HepG2 (cell line): ENCODE measurements at regions not wholly inside any gene's neighbourhood (a gene's known extent, or its start where the extent isn't known, plus 50 kb on each side); places are given as distances from the start of the nearest gene placed in this dataset.

Source experiments
- ATAC-seq: fragments of 200-7000 bp; cut with Tn5 transposase; 3 replicates; pipeline ENCODE4 v1.9.1; 2020; ENCODE audit warnings: mild to moderate bottlenecking, moderate library complexity
- BruUV-seq: library from RNA; stranded (reverse); fragments of 400-500 nt; replicated peaks from 2 replicates; lab custom pipeline; 2021; lab: Mats Ljungman, UMichigan
- CTCF ChIA-PET: fragments of 300-600 bp; formaldehyde crosslinking; extraction: SDS; loops from one replicate; lab custom pipeline; 2021; ENCODE audit warnings: low total read pairs, inconsistent platforms, low intra/inter-chr PET ratio; lab: Yijun Ruan, JAX
- POLR2A ChIA-PET: fragments of 350-600 bp; sonication (Branson Sonifier 250); formaldehyde crosslinking; loops from one replicate; lab custom pipeline; 2020; ENCODE audit warnings: antibody characterized with exemption, inconsistent platforms; lab: Yijun Ruan, JAX
- DNase-seq: peaks from one replicate; pipeline ENCODE4 v3.0.0-alpha.2; 2015; ENCODE audit warnings: low spot score
- FAIRE-seq: peaks from 3 replicates; lab custom pipeline; 2011; peaks lifted over from hg19 to GRCh38; lab: Jason Lieb, UNC
- H2AFZ ChIP-seq: one replicate; pipeline ENCODE4 v1.6.1; 2011; ENCODE audit warnings: low read length, inconsistent platforms
- H3K27ac ChIP-seq: fragments of 300-600 bp; 3 replicates; pipeline ENCODE4 v1.8.0; 2011; ENCODE audit warnings: mixed run types, mild to moderate bottlenecking, mixed read lengths, low read length, inconsistent platforms; ENCODE audit not compliant: insufficient read depth; ENCODE audit errors: extremely low read length
- H3K27me3 ChIP-seq, 2 experiments: fragments of 200-600 bp in 1 of 2; 2 replicates in 1 of 2; 3 replicates in 1 of 2; pipeline versions ENCODE4 v1.6.0 to v1.8.0; 2011; ENCODE audit warnings: low read length in 2 of 2, mild to moderate bottlenecking in 2 of 2, moderate library complexity in 2 of 2, inconsistent platforms in 1 of 2; ENCODE audit not compliant: insufficient read depth in 2 of 2, control insufficient read depth in 1 of 2
- H3K36me3 ChIP-seq, 2 experiments: fragments of 200-600 bp in 1 of 2; replicated peaks in 1 of 2; 2 replicates in 1 of 2; 3 replicates in 1 of 2; pipeline versions ENCODE4 v1.5.1 to v1.8.0; 2011; ENCODE audit warnings: low read length in 2 of 2, inconsistent platforms in 1 of 2; ENCODE audit not compliant: insufficient read depth in 2 of 2, control insufficient read depth in 1 of 2
- H3K4me1 ChIP-seq: 2 replicates; pipeline ENCODE4 v1.5.1; 2012; ENCODE audit warnings: low read length, inconsistent platforms; ENCODE audit not compliant: insufficient read depth
- H3K4me2 ChIP-seq: 2 replicates; pipeline ENCODE4 v1.6.0; 2011; ENCODE audit warnings: low read depth, low read length, inconsistent platforms
- H3K4me3 ChIP-seq, 3 experiments: fragments of 200-600 bp in 1 of 3; sonication (generic), shearing (Covaris generic) in 1 of 3; replicated peaks in 1 of 3; 2 replicates each; pipeline ENCODE4 v1.5.1; 2011 to 2016; ENCODE audit warnings: low read length in 3 of 3, inconsistent platforms in 2 of 3, low read depth in 2 of 3, mild to moderate bottlenecking in 2 of 3, control low read depth in 1 of 3, mixed read lengths in 1 of 3; ENCODE audit not compliant: insufficient read depth in 1 of 3
- H3K79me2 ChIP-seq: one replicate; pipeline ENCODE4 v1.6.1; 2011; ENCODE audit warnings: low read length, inconsistent platforms; ENCODE audit not compliant: insufficient read depth
- H3K9ac ChIP-seq: 2 replicates; pipeline ENCODE4 v1.6.0; 2011; ENCODE audit warnings: mild to moderate bottlenecking, low read depth, low read length, inconsistent platforms; ENCODE audit not compliant: insufficient read depth
- H3K9me3 ChIP-seq: 2 replicates; pipeline ENCODE4 v1.5.1; 2012; ENCODE audit warnings: mild to moderate bottlenecking, low read length
- H4K20me1 ChIP-seq: 2 replicates; pipeline ENCODE4 v1.6.0; 2011; ENCODE audit warnings: inconsistent platforms, mild to moderate bottlenecking, low read length, moderate library complexity; ENCODE audit not compliant: insufficient read depth
- BCL3 ChIP-seq: sonication (generic); formaldehyde crosslinking; IDR thresholded peaks from 2 replicates; pipeline ENCODE4 v1.5.1; 2020; ENCODE audit warnings: mild to moderate bottlenecking, missing genetic modification reagents, moderate library complexity
- GABPB1 ChIP-seq: IDR thresholded peaks from 2 replicates; pipeline ENCODE4 v1.6.1; 2016; ENCODE audit warnings: mild to moderate bottlenecking, missing genetic modification reagents, moderate library complexity, missing compliant biosample characterization
- KLF15 ChIP-seq: sonication (generic); formaldehyde crosslinking; IDR thresholded peaks from 2 replicates; pipeline ENCODE4 v1.8.1; 2023; ENCODE audit warnings: borderline replicate concordance, mild to moderate bottlenecking, inconsistent platforms, missing genetic modification reagents, mixed read lengths
- MXD1 ChIP-seq: sonication (generic); formaldehyde crosslinking; IDR thresholded peaks from 2 replicates; pipeline ENCODE4 v1.4.0; 2020; ENCODE audit warnings: mild to moderate bottlenecking, missing genetic modification reagents
- NFKBIZ ChIP-seq: IDR thresholded peaks from 2 replicates; pipeline ENCODE4 v1.6.1; 2018; ENCODE audit warnings: missing genetic modification reagents, missing compliant biosample characterization
- SMAD1 ChIP-seq: sonication (generic); formaldehyde crosslinking; IDR thresholded peaks from 2 replicates; pipeline ENCODE4 v1.4.0; 2020; ENCODE audit warnings: missing genetic modification reagents, low read depth, mild to moderate bottlenecking, borderline replicate concordance
- THAP9 ChIP-seq: sonication (generic); formaldehyde crosslinking; IDR thresholded peaks from 2 replicates; pipeline ENCODE4; 2020; ENCODE audit warnings: missing genetic modification reagents, mild to moderate bottlenecking, borderline replicate concordance
- THRA ChIP-seq: sonication (generic); formaldehyde crosslinking; IDR thresholded peaks from 2 replicates; pipeline ENCODE4 v1.4.0; 2020; ENCODE audit warnings: missing genetic modification reagents, borderline replicate concordance
- ZMYM4 ChIP-seq: sonication (generic); formaldehyde crosslinking; IDR thresholded peaks from 2 replicates; pipeline ENCODE4 v1.8.1; 2023; ENCODE audit warnings: mild to moderate bottlenecking, missing genetic modification reagents
- ZNF816 ChIP-seq: sonication (generic); formaldehyde crosslinking; IDR thresholded peaks from 2 replicates; pipeline ENCODE4 v1.8.0; 2022; ENCODE audit warnings: missing genetic modification reagents, mild to moderate bottlenecking, borderline replicate concordance
- ZNF883 ChIP-seq: sonication (generic); formaldehyde crosslinking; IDR thresholded peaks from 2 replicates; pipeline ENCODE4 v1.5.1; 2020; ENCODE audit warnings: mild to moderate bottlenecking, missing genetic modification reagents; ENCODE audit errors: not compliant biosample characterization
- WGBS: methylation state at CpG from one replicate; pipeline ENCODE4 v1.1.6; 2017; ENCODE audit warnings: low lambda C conversion rate; 5-methylcytosine and 5-hydroxymethylcytosine counted together
- in situ Hi-C: cut with HindIII; loops from 2 replicates; pipeline ENCODE4 v1.10.0; 2017; ENCODE audit warnings: low pct_unique_long_range_greater_than_20kb; ENCODE audit not compliant: extremely low pct_ligation_motif_present
- intact Hi-C: fragments of 100-400 bp; cut with micrococcal nuclease; formaldehyde crosslinking; loops from one replicate; pipeline ENCODE4 v1.10.0; 2022; ENCODE audit not compliant: unreplicated experiment

- Histone ChIP-seq H4K20me1 (no peaks in the 10 kb centered on the region), H3K4me3 (no peak overlapping the region), H3K9ac (no peak overlapping the region), H3K27me3 (no peaks in the 10 kb centered on the region), H3K36me3 (no peaks in the 10 kb centered on the region), H3K9me3 (no peaks in the 10 kb centered on the region), H3K27ac (no peak overlapping the region), H2AFZ (no peak overlapping the region), H3K4me1 (no peaks in the 10 kb centered on the region), H3K4me2 (no peak overlapping the region), H3K79me2 (no peaks in the 10 kb centered on the region)
- TF ChIP-seq BCL3 (CRISPR knock-in tag): no peak
- in situ Hi-C loops: no loop called here
- ATAC-seq: no peak
- POLR2A ChIA-PET: no interaction called here
- 5% methylated on average over 3 of the region's 3 CpGs for WGBS
- no TSS peak for BruUV-seq
- no peak for FAIRE-seq
- intact Hi-C loops: no loop called here
- CTCF ChIA-PET: no interaction called here
- DNase-seq: no peak
These were observed 681.6 kb downstream of the BCL11A start for GRCh38 chr2:59871830-59872229.

- no peaks in the 10 kb centered on the region for H3K36me3 ChIP-seq
- H3K9ac ChIP-seq: no peak overlapping the region
- FAIRE-seq (no peak), ATAC-seq (no peak), DNase-seq (no peak)
- H3K4me1 ChIP-seq: no peaks in the 10 kb centered on the region
- H3K4me2 ChIP-seq: no peak overlapping the region
- ChIA-PET CTCF (no interaction called here), POLR2A (no interaction called here)
- intact Hi-C loops: no loop called here
- H3K4me3 ChIP-seq: no peak overlapping the region
- no peaks in the 10 kb centered on the region for H3K27me3 ChIP-seq
- no peak overlapping the region for H2AFZ ChIP-seq
- TF ChIP-seq THRA (CRISPR knock-in tag) (no peak), THAP9 (CRISPR knock-in tag) (no peak), SMAD1 (no peak), ZNF816 (CRISPR knock-in tag) (no peak), ZMYM4 (CRISPR knock-in tag) (no peak), ZNF883 (CRISPR knock-in tag) (no peak), MXD1 (CRISPR knock-in tag) (no peak), NFKBIZ (CRISPR knock-in tag) (no peak), KLF15 (CRISPR knock-in tag) (no peak), GABPB1 (CRISPR knock-in tag) (no peak)
- in situ Hi-C loops: no loop called here
- WGBS: 0% methylated on average over 2 of the region's 2 CpGs
- no peak overlapping the region for H3K27ac ChIP-seq
- no peaks in the 10 kb centered on the region for H4K20me1 ChIP-seq
- H3K9me3 ChIP-seq: no peaks in the 10 kb centered on the region
- no peaks in the 10 kb centered on the region for H3K79me2 ChIP-seq
- no TSS peak for BruUV-seq
These were observed 684.5 kb downstream of the BCL11A start for GRCh38 chr2:59868981-59869380.
